IMR-90 (cell line): ENCODE measurements at regions not wholly inside any gene's neighbourhood (a gene's known extent, or its start where the extent isn't known, plus 50 kb on each side); places are given as distances from the start of the nearest gene placed in this dataset.

Source experiments
- CEBPB ChIP-seq: IDR thresholded peaks from 2 replicates; pipeline ENCODE4 v1.6.1; 2012; ENCODE audit warnings: low read depth, low read length, improper control_type of control experiment
- MXI1 ChIP-seq: IDR thresholded peaks from 2 replicates; pipeline ENCODE4 v1.6.1; 2012; ENCODE audit warnings: low read depth, mild to moderate bottlenecking, low read length, moderate library complexity, borderline replicate concordance
- POLR2A ChIP-seq: IDR thresholded peaks from 2 replicates; pipeline ENCODE4 v1.6.1; 2012; ENCODE audit warnings: mild to moderate bottlenecking, low read depth, low read length
- RAD21 ChIP-seq: IDR thresholded peaks from 2 replicates; pipeline ENCODE4 v1.6.1; 2012; ENCODE audit warnings: low read length, improper control_type of control experiment
- RCOR1 ChIP-seq: IDR thresholded peaks from 2 replicates; pipeline ENCODE4 v1.6.1; 2012; ENCODE audit warnings: mild to moderate bottlenecking, low read length, improper control_type of control experiment; ENCODE audit not compliant: insufficient replicate concordance
- RFX5 ChIP-seq: IDR thresholded peaks from 2 replicates; pipeline ENCODE4 v1.8.0; 2012; ENCODE audit warnings: low read depth, mild to moderate bottlenecking, low read length, moderate library complexity
- TF ChIP-seq, protein P1 (sequence below): conservative IDR thresholded peaks from 2 replicates; pipeline ENCODE4 v1.5.1; 2012; ENCODE audit warnings: mild to moderate bottlenecking, low read depth, low read length, improper control_type of control experiment
- TF ChIP-seq, protein P2 (sequence below): fragments of 150-350 bp; IDR thresholded peaks from 2 replicates; pipeline ENCODE4 v1.6.1; 2016; ENCODE audit warnings: low read depth, mild to moderate bottlenecking, low read length, moderate library complexity, borderline replicate concordance
- TF ChIP-seq, protein P3 (sequence below): fragments of 150-350 bp; IDR thresholded peaks from 2 replicates; pipeline ENCODE4 v1.6.1; 2017; ENCODE audit warnings: mild to moderate bottlenecking, antibody characterized with exemption, low read length, low read depth

DNA sequence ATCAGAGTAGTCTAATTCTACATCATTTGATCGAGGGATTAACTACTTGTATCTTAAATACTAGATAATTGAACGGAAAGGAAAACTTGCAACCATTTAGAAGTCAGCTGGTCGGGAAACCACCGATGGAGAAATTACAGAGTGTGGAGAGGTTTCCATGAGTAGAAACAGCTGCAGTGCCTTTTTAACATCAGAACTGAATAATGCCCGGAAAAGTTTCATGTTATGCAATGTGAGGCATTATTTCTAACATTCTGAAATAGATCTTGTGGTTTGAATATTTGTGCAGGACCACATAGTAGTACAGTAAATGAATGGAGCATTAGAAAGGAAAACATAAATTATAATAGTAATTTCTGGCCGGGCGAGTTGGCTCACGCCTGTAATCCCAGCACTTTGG, 88.1 kb upstream of the RNF180 start:
- TF ChIP-seq RCOR1 (no peak), CEBPB (no peak), RAD21 (no peak), POLR2A (no peak), RFX5 (no peak), MXI1 (no peak)
- TF ChIP-seq, protein P1, sequence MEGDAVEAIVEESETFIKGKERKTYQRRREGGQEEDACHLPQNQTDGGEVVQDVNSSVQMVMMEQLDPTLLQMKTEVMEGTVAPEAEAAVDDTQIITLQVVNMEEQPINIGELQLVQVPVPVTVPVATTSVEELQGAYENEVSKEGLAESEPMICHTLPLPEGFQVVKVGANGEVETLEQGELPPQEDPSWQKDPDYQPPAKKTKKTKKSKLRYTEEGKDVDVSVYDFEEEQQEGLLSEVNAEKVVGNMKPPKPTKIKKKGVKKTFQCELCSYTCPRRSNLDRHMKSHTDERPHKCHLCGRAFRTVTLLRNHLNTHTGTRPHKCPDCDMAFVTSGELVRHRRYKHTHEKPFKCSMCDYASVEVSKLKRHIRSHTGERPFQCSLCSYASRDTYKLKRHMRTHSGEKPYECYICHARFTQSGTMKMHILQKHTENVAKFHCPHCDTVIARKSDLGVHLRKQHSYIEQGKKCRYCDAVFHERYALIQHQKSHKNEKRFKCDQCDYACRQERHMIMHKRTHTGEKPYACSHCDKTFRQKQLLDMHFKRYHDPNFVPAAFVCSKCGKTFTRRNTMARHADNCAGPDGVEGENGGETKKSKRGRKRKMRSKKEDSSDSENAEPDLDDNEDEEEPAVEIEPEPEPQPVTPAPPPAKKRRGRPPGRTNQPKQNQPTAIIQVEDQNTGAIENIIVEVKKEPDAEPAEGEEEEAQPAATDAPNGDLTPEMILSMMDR = no peak
- TF ChIP-seq, protein P2, sequence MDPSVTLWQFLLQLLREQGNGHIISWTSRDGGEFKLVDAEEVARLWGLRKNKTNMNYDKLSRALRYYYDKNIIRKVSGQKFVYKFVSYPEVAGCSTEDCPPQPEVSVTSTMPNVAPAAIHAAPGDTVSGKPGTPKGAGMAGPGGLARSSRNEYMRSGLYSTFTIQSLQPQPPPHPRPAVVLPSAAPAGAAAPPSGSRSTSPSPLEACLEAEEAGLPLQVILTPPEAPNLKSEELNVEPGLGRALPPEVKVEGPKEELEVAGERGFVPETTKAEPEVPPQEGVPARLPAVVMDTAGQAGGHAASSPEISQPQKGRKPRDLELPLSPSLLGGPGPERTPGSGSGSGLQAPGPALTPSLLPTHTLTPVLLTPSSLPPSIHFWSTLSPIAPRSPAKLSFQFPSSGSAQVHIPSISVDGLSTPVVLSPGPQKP = no peak
- TF ChIP-seq, protein P3, sequence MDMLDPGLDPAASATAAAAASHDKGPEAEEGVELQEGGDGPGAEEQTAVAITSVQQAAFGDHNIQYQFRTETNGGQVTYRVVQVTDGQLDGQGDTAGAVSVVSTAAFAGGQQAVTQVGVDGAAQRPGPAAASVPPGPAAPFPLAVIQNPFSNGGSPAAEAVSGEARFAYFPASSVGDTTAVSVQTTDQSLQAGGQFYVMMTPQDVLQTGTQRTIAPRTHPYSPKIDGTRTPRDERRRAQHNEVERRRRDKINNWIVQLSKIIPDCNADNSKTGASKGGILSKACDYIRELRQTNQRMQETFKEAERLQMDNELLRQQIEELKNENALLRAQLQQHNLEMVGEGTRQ = no peak
